ENCODE measurements at regions not wholly inside any gene's neighbourhood (a gene's known extent, or its start where the extent isn't known, plus 50 kb on each side); places are given as distances from the start of the nearest gene placed in this dataset.

GRCh38 chr1:199422206-199422605, 605.3 kb upstream of the NR5A2 start:
- TF ChIP-seq POLR2A (IDR thresholded peaks at IDR 0.05) (no peak), CTCF (IDR thresholded peaks at IDR 0.05) (no peak)

Measured in suprapubic skin (tissue), 3 donors.